ENCODE measurements at regions not wholly inside any gene's neighbourhood (a gene's known extent, or its start where the extent isn't known, plus 50 kb on each side); places are given as distances from the start of the nearest gene placed in this dataset.

DNA sequence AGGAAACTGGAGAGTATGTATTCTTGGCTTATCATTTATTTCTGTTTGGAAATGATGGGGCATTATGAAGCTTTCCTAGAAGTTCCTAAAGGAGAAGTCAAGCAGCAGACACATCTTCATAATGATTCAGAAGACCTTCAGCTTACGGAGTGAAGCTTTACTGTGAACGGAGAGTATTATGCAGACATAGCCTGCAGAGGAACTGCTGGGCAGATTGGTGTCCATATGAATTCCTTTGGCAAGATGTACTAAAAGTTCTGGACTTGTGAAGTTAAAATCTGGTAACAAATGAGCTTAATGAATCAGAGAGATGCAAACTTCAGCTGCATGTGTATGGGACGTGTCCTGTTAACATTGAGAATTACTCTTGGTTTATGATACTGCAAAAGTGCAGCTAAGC lies 60.1 kb downstream of the NABP1 start:
- DNase-seq = no peak

DNA sequence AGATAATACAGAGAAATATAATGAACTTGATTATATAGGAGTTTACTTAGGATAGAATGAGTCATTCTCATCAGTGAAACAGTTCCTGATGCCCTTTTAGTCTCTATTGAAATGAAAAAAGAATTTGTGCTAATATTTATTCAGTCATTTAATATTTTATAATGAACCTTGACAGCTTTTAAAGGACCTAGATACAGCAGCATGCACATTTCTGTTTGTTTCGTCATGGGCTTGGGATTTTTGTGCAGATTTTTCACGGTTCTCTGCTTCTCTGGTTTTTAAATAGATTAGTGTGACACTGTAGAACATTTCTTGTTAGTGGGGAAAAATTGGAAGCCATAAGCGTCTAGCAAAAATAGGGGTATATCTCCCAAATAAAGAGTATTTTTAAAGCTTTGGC lies 60.7 kb downstream of the NABP1 start:
- DNase-seq = no peak

DNA sequence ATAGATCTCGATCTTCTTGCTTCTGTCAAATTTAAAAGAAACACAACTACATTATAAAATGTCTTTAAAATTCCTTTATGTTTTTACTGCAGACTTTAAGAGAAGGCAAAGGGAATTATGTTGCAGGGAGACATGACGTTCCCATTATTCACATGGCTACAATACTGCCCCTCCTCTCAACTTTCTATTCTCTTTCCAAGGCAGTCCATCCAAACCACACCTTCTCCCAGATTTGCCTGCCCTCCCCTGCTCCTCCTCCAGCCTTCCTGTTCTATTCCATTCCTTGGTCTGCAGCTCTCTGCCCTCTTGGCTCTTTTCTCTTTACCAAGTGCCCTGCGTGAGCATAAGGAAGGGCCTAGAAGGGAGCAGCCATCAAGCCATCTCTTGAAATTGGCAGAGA lies 61.3 kb downstream of the NABP1 start:
- no peak for DNase-seq

DNA sequence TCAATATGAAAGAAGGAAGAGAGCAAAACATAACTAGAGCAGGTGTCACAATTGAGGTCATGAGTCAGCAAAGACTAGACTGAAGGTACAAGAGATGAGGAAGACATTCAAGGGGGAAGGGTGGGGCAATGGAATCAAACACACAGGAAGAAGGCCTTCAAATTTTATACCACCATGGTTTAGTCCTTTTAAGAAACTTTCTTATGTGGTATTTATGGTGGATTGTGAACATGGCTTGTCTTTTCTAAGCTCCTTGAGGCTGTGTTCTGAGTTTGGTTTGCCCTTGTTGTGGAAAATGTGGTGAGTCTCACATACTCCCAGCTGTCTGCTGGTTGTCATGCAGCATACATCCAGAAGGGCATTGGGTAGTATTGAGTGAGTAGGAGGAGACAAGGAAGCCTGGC lies 62.1 kb downstream of the NABP1 start:
- DNase-seq = peak; percentile 22

DNA sequence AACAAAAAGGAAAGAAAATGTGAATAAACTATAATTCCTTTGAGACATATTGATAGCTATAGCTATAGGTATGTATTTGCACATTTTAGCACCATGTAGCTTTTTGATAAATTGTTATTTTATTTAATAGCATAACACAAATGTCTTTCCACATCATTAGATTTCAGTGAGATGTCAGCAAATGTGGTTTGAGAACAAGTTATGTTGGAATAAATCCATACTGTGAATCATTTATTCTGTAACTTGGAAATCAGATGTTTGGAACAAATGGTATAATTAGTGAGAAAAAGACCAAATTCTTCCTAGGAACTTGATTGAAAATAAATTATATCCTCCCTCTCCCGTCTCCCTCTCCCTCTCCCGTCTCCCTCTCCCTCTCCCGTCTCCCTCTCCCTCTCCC lies 62.8 kb downstream of the NABP1 start:
- DNase-seq = no peak

DNA sequence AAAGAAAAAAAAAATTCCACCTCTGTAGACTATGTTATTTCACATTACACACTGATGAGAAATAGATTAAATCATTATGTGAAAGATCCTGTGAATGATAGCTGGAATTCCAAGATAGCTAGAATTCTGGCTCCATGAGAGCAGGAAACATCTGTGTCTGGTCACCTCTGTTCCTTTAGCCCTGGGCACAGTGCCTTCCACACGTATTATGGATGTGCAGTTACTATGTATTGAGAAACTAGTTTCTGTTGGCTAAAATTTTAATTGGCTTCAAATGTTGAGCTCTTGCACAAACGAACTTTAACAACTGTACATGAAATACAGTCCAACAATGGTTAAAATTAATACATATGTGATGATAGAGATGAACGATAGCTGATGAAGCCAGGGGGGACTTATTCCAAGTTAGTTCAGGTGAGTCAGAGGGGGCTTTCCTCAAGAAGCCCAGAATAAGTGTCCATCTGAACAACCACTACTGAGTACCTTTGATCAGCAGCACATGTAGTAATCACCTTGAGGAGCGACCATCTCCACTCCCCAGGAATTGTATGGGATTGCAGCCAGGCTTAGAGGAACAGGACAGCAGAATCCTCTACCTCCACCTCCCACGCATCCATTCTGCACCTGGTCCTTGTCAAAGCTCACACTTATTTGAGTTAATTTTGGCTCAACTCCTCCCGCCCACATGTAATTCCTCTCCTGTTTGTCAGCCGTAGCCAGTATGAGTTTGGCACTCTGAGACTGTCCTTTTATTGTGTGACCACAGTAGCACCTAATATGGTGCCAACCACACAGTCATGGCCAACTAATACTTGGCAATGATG lies 68.6 kb downstream of the NABP1 start:
- no peak for DNase-seq

DNA sequence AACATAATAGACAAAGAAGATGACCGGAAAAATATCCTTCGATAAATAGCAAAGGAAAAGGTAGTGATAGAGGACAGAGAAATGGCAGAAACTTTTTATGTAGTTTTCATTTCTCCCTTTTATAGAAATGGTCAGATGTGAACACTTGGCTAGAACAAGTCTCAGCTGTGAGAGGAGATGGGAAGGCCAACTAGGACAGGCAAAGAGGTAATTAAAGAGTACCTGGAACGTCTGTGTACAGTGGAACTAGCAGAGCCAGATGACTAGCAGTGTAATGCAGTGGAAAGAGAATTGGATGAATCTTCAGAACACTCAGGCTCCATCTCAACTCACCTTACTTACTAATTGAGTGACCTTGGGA lies 69.2 kb downstream of the NABP1 start:
- DNase-seq = no peak

DNA sequence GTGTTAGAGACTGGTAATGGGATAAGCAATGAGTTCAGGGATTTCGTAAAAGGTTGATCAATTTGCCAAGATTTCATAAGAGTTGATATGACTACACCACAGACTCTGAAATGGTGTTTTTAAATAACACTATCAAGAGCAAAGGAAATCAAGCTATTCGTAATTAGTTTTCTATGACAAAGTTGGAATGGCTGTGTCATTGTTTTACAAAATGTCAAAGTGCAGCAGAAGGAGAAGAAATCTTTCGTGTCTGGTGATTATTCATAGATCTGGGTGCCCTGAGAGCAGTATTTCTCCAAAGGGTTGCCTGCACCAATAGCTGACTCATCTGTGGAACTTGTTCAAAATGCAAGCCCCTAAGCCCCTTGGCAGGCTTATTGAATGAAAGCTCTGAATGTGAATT lies 70.1 kb downstream of the NABP1 start:
- no peak for DNase-seq

DNA sequence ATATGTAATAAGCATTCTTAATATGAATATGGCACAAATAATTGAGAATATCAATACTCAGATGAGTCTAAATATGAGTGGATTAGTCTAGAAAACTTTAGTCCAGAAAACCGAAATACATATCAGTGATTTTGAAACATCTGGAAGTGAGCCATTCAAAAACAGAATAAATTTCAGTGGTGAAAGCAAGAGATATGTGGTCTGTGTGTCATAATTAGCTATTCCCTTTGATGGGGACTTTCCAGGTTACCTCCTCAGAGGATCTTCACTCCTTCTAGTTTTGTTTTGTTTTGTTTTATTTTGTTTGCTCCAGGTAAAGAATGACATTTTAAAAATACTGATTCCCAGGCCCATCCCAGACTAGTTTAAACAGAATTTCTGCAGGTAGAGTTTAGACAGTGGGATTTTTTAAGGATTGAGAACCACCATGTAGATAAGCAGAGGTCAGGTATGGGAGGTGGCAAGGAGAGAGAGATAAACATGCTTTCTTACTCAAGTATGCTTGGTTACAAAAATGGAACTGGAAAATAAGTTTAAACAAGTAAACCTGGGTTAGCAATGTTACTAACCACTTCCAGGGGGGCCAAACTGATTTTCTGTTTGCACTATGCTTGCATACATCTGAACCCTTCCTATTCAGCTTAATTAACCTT lies 70.7 kb downstream of the NABP1 start:
- DNase-seq = no peak

DNA sequence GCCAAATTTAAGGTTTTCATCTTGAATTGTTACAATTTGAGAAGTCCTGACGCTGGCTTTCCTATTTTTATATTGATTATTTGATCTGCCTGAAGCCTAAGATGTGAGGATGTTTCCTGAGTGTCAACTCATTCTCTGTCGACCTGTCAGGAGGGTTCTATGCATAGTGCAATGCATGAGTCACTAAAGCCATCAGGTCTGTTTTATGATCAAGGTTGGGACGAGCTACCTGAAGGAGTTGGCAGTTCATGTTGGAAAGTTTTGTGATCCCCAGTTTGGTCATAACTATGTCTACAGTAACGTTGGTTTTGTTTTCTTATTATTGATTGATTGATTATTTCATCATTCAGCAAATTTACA lies 71.2 kb downstream of the NABP1 start:
- no peak for DNase-seq

DNA sequence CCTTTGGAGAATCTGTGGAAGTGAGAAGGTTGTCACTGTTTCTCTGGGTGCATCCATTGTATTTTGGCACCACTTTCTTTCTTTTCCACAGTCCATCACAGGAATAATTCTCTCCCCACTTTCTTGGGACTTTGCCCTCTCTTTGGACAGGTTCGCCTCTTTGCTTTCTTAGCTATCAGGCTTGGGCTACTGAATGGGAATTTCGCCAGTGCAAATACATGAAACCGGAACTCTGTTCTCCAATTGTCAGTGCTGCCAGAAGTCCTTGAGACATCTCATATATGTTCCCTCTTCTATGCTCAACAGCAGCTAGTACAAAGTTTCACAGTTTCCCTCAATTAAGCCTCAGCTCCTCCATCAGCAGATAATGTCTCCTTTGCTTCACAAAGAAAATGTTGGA lies 76.2 kb downstream of the NABP1 start:
- DNase-seq = no peak

DNA sequence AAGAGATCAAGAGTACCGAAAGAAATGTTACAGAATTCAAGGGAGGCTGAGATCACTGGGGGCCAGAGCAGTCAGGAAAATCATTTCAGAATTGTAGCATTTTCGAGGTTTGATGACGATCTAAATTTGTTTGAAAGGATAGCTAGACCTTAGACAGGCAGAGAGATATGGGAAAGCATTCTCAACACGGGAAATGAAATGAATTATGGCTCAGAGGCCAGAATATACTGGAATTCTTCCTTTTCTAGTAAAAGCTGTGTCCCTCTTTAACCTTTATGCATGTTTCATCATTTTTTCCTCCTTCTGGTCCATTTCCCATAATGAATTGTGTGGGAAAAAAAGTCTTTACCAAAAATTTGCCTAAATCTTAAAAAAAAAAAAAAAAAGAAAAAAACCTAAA lies 78.8 kb downstream of the NABP1 start:
- DNase-seq = no peak

DNA sequence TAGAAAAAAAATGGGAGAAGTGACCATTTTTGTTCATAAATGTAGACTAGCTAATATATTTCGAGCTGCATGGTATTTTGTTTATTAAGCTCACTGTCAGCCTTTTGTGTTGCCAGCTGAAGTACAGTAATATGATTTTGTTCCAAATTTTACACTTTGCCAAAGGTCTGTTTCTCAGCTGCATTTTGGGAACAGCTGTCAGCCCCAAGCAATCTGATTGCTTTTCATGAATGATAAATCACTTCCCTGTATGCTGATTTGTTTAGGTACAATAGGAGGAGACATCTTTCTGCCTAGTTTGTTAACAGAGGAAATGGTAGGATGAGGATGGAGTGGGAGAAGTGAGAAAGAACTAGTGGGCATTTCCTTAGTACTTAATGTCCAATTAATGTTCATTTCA lies 79.3 kb downstream of the NABP1 start:
- no peak for DNase-seq

DNA sequence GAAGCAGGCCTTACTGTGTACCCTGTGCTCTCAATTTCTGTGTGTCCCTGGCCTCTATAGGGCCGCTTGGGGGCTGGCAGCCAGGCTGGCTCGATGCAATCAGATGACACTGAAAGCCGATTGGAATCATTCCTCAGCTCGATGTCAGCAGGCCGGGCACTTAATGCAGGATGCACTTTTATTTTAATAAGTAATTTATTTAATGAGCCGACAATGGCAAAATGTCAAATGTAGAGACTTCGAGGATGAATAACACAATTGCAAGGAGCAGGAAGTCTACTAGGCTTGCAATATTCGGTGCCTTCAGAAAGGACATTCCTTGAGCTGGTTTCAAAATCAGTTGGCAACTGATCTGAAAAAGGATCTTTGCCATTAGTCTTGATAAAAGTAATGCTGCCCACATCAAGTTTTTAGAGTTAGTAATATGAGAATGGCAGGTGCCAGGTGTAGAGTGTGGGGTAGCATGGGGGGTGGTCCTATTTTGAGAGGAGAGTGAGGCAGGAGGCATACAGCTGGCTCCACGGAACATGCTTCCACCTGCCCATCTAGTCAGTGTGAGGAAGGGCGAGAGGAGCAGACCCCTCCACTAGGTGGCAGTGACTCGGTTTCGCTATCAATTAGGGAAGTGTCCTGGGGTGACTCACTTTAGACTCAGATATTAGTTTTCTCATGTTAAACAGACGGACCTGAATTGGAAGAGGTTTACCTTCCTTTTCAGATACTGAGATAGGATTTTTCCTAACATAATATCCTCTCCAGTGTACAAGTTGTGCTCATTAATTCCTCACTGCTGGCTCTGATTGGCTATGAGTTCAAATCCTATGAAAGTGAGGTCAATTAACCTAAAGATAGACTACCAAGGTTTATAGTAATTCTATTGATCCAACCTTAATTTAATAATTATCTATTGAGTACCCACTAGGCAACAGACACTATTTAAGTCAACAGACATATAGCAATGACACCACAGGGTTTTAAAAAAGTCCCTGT lies 80.9 kb downstream of the NABP1 start:
- DNase-seq = peak; percentile 25

DNA sequence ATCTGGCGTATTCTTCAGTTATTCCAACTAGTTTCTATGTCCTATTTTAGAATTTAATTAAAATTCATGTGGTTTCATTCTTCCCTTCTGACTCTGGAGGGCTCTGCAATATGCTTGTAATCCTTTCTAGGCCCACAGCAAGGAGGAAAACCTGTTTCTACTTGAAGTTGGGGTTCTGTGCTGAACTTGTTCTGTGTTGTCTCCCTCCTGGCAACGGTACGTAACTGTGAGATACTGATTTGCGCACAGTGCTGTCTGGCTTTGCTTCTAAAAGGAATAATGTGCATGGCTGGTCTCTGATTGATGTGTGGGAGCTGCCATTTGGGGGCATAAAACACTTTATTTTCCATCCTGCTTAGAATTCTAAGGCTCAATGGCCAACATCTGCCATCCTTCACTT lies 81.7 kb downstream of the NABP1 start:
- no peak for DNase-seq

DNA sequence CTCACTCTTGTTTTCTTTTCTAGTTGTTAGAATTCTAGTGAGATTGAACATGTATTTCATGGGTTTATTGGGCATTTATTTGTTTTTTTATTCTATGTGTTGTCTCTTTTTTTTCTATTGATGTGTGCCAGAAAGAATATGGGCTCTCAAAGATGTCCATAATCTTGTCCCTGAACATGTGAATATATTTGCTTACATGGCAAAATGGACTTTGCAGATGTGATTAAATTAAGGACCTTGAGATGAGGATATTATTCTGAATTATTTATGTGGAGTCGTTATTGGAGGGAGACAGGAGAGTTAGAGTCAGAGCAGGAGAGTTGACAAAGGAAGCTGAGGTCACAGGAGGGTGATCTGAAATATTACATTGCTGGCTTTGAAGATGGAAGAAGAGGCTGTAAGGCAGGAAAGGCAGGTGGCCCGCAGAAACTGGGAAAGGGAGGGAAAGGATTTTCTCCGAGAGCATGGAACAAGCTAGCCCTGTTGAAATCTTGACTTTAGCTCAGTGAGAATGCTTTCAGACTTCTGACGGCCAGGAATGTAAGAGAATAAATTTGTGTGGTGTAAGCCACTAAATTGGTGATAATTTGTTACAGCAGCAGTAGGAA lies 82.8 kb downstream of the NABP1 start:
- DNase-seq = no peak

DNA sequence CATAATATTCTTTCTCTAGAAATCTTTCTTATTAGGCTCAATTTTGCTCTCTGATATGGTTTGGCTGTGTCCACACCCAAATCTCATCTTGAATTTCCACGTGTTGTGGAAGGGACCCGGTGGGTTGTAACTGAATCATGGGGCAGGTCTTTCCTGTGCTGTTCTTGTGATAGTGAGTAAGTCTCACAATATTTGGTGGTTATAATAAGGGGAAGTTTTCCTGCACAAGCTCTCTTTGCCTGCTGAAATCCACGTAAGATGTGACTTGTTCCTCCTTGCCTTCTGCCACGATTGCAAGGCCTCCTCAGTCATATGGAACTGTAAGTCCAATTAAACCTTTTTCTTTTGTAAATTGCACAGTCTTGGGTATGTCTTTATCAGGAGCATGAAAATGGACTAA lies 73.8 kb downstream of the CAVIN2 start:
- no peak for DNase-seq

DNA sequence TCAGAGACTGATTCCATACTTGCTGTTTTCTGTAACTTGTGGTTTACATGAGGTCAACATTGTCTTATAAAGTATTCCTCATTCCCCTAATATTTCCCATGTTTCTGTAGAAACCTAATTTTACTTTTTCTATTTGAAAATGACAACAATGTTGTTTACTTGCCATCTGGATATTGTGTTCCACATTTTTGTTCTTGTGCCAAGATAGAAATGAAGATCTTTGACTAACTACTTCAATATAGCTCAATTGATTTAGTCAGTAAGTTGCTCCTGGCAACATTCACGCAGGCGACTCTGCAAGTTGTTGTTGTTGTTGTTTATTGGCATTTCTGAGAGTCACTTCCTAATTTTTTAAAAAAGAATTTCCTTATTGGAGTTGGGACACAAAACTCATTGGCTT lies 69.5 kb downstream of the CAVIN2 start:
- no peak for DNase-seq

DNA sequence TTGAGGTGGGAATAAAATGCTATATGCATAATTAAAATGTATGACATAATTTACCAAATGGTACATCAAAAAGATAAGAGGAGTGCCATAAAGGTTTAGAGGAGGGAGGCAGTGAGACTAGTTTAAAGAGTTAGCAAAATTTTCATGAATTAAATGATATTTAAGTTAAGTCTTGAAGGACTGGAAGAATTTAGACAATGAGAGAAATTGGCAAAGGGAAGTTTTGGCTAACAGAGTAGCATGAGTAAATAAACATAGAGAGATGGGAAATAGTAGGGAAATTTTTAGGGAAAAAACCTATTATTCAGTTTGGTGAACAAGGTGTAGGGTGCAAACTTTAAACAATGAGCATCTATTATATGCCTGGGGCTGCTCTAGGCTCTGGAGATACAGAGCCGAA lies 68.8 kb downstream of the CAVIN2 start:
- no peak for DNase-seq

DNA sequence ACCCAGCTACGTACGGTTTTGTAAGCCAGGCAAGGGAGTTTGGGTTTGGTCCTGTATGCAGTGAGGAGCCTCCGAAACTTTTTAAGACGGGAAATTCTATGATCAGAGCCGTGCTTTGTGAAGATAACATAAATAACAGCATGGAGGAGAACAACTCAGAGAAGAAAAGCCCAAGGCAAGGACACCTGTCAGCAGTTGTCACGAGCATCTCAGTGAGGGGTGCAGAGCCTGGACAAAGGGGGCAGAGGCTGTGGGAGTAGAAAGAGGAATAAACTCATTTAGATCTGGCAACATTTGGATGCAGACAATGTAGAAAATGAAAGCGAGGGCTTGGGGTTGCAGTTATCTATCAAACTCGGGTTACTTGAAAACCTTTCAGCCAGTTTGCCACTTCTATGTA lies 64.5 kb downstream of the CAVIN2 start:
- DNase-seq = no peak

DNA sequence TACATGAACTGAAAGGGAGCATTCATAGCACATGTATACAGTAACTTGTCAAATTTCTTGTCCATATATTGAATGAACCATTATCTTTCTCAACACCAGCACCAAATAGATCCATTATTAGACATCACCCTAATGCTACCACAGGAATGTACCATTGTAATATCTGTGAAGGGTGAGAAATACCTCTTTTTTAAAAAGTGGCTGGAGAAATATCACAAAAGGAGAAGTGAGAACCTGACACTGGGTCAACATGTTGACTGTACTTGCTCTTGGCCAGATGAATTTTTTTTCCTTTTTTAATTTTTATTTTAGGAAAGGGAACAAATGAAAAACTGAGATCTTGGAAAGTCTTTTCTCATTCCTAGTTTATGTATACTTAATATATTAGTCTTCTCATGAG lies 63.5 kb downstream of the CAVIN2 start:
- no peak for DNase-seq
